GM19035 (cell line): ENCODE measurements at regions not wholly inside any gene's neighbourhood (a gene's known extent, or its start where the extent isn't known, plus 50 kb on each side); places are given as distances from the start of the nearest gene placed in this dataset.

ENCODE experiments used
- ATAC-seq: cut with Tn5 transposase; IDR thresholded peaks from one replicate; pipeline ENCODE4 v1.9.1; 2021; ENCODE audit not compliant: unreplicated experiment

GRCh38 chr5:146940295-146940694 is 61.7 kb upstream of the PPP2R2B start:
- no peak for ATAC-seq

DNA sequence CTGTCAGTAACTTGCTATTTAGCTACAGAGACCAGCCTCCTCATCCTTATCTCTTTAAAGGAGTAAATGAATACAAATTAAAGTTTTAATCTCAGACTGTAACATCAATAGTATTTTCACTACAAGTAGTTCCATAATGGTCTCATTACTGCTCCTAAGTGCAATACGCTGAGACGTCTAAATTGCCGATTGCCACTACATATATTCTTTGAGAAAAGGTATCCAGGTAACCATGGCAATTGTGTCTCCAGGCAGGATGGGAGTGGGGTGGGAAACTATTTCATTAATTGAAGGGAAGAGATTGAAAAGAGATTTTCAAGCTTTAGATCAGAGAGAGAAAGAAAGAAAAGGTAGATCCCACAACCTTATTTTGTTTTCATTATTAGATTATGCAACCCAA is 65.5 kb upstream of the PPP2R2B start:
- ATAC-seq = no peak

GRCh38 chr5:146944764-146945616 is 66.4 kb upstream of the PPP2R2B start:
- no peak for ATAC-seq

- no peak for ATAC-seq
Measured at GRCh38 chr5:146945617-146946084, 67.1 kb upstream of the PPP2R2B start.

DNA sequence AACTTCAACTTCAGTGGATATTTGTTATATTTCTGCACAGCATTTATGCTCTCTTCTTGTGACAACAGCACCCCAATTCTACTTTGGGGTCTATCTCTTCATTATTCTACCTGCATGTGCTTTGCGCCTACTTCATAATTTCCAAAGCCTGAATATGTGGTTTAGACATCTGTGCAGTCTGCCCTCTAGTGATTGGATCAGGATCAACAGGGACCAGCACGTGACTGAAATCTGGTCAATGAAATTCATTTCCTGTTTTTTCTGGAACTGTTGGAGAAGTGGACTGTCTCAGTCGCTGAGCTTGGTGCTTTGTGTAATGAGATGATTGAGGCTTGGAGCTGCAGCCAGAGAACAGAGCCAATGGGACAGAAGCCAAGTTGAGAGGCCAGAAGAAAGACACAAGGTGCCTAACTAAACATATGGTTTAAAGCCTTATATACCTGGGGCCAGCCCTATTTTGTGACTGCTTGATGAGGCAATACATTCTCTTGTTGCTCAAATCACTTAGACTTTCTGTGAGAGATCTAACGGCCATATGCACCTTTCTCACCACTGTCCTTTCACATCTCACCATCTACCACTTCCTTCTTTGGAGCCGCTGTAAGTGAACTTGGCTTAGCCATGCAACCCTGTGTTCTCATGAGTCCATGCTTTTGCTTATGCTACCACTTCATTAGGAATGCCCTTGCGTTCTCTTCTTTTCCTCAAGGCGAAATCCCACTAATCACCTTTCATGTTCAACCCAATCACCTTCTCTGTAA is 68.8 kb upstream of the PPP2R2B start:
- ATAC-seq = no peak

DNA sequence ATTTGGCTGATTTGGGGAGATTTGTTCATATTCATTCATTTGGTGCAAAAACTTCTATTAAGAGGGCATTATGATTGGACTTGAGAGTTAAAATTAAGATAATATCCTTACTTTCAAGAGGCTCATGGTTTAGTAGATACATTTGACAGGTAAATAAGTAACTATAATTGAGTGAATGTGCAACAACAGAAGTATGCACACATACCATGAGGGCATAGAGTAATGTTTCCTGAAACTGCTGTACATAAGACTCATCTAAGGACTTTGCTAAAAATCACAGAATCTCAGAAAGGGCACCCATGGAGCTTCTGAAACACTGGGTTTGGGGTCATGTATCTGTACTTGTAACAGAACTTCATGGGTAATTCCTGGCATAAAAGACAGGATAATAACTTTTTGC is 70.1 kb upstream of the PPP2R2B start:
- ATAC-seq = no peak

DNA sequence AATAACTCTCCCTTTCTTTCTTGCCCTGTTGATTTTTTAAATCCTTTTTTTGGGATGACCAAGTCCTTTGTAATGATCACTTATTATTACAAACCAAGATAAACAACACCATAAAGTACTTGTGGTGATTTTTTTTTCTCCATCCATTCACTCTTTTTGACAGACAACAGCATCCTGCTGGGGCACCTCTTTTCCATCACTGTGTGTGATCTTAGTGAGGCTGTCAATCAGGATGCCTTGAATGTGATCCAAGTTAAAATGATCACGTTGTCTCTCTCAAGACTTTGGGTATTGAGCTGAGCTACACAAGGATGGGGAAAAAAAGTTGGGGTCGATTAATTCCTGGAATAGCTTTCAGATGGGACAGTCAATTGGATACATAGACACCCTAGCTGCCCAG is 73.6 kb upstream of the PPP2R2B start:
- no peak for ATAC-seq

DNA sequence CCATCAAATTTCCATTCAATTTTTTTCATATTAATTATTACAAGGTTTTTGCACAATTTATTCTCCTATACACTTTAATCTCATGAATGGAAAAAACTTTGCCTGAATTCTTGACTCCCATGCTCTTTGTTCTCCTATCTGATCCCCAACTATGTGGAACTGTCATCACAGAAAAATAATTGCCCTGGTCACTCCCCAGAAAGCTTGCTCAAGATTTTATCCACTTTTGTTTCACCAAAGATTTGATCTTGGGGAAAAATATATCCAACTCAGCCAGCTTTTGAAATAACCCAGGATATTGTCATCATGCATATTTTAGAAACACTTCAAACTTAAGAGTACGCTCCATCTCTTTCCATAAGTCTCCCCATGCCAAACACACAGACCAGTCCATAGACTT is 77.7 kb upstream of the PPP2R2B start:
- ATAC-seq = no peak

- ATAC-seq = no peak
Measured at GRCh38 chr5:146959360-146959759, 80.8 kb upstream of the PPP2R2B start.

- ATAC-seq = no peak
Measured at GRCh38 chr5:146962801-146963355, 84.3 kb upstream of the PPP2R2B start.

- ATAC-seq = peak; percentile 97
Measured at GRCh38 chr5:146965761-146966659, 87.5 kb upstream of the PPP2R2B start.

DNA sequence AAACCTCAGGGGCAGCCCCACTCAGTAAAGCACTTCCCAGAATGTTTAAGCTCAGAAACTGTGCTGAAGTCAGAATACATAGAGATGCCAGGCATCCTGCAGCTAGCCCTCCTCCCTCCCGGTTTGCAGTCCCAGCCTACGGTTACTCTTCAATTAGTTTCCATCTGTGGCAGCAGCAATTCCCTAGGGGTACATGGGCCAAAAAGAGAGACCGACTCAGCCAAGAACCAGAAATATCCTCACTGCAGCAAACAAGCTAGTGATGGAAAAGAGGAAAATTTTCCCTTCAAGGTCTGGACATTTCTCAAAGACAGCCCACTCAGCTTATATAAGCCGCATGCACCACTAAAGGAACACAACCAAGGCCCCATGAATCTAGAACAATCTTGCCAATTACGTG is 89.1 kb upstream of the PPP2R2B start:
- ATAC-seq = no peak

- ATAC-seq = no peak
Measured at GRCh38 chr5:146971401-146971800, 92.8 kb upstream of the PPP2R2B start.

- no peak for ATAC-seq
Measured at GRCh38 chr5:146986469-146986868, 107.9 kb upstream of the PPP2R2B start.

- no peak for ATAC-seq
Measured at GRCh38 chr5:146993876-146994530, 115.4 kb upstream of the PPP2R2B start.

DNA sequence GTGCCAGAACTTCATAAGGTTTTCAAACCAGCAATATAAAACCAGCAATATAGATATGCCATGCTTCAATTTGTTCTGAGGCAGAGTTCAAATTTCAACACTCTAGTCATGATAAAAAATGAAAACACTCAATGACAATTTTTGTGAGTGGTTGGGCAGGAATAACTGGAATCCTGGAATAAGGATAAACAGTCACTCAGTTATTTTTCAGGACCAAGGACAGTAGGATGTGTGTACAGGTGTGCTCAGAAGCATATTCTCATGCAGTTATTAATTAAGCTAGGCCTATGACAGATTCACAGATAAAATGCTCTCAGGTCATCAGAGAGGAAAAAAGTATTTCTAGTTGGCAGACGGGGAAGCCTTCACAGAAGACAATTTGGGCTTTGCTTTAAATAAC is 117.3 kb upstream of the PPP2R2B start:
- ATAC-seq = no peak

DNA sequence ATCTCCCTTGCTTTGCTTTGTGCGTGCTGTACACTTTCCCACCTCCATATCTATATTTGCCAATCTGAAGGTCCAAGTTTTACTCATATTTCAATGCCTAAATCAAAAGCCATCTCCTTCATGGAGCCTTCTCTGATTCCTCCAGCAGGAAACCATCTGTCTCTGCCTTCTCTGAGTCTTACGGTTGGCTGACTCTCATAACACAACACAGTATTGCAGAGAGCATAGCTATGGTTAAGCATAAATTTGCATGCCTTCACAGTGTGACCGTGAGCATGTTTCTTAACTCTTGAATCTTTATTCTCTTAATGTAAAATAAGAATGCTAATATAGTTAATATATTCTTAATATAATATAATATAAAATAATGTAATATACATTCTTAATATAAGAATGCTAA is 136.8 kb upstream of the PPP2R2B start:
- ATAC-seq = no peak

GRCh38 chr5:147017191-147017590 is 138.6 kb upstream of the PPP2R2B start:
- ATAC-seq = no peak

DNA sequence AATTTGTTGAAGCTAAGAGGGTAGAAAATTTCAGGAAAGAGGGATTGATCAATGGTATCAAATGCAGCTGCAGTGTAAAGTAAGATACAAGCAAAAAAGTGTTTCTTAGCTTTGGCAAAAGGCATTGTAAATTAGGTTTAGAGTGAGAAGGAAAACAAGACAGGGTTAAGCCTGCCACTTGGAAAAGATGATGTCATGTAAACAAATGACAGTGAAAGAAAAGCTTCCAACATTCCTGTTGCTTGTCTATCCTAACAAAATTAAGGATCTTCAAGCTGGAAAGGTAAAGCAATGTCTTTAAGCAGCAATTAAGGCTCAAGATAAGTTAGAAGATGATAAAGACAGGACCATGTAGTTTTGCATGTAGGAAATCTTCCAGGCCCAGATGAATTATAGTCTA is 139.1 kb upstream of the PPP2R2B start:
- no peak for ATAC-seq

DNA sequence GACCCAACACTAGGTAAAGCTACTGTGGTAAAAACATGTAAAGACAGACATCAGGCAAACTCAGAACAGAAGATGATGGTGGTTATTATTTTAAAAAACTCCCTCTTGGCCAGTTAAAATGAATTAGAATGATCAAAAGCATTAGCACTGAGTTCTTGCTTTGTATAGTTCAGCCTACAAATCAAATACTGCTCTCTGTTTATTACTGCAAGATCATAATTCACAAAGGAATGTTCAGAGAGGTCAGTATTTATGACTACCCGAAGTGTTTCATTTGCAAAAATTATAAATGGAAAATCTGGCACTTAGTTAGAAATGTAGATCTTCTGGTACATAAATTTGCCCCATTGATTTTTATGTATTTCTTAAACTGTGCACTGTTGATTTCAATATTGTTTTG is 140.3 kb upstream of the PPP2R2B start:
- no peak for ATAC-seq
